Psoas muscle (tissue), 7 donors: ENCODE measurements at regions not wholly inside any gene's neighbourhood (a gene's known extent, or its start where the extent isn't known, plus 50 kb on each side); places are given as distances from the start of the nearest gene placed in this dataset.
A peak's percentile ranks its signal among the peaks of the same experiment; 100 is the strongest.

Source experiments
- ATAC-seq, 4 donors: fragments of 200-7000 bp; cut with Tn5 transposase; one replicate each; pipeline ENCODE4 v1.9.1; 2020; ENCODE audit warnings: moderate library complexity in 3 of 4, mild to moderate bottlenecking in 2 of 4
- DNase-seq, 2 donors: peaks; one replicate each; pipeline ENCODE4 v3.0.0-alpha.2; 2020
- H3K27ac ChIP-seq: fragments of 200-600 bp; one replicate; pipeline ENCODE4 v1.8.0; 2022
- H3K27me3 ChIP-seq, 3 donors: fragments of 200-600 bp in 1 of 3; one replicate each; pipeline versions ENCODE4 v1.6.1 to v1.8.0; 2013 to 2022; ENCODE audit warnings: low read length in 2 of 3, mild to moderate bottlenecking in 2 of 3, moderate library complexity in 1 of 3; ENCODE audit not compliant: insufficient read depth in 3 of 3
- H3K36me3 ChIP-seq, 2 donors: fragments of 200-600 bp in 1 of 2; one replicate each; pipeline versions ENCODE4 v1.6.1 to v1.8.0; 2013 to 2022; ENCODE audit warnings: low read depth in 1 of 2, mild to moderate bottlenecking in 1 of 2, moderate library complexity in 1 of 2; ENCODE audit not compliant: insufficient read depth in 1 of 2
- H3K4me1 ChIP-seq: fragments of 200-600 bp; one replicate; pipeline ENCODE4 v1.8.0; 2022
- H3K4me3 ChIP-seq: fragments of 200-600 bp; one replicate; pipeline ENCODE4 v1.8.0; 2022; ENCODE audit warnings: mild to moderate bottlenecking
- H3K9me3 ChIP-seq: fragments of 200-600 bp; one replicate; pipeline ENCODE4 v1.8.0; 2022
- WGBS, 3 donors: extraction: QIAGEN DNeasy Blood & Tissue Kit; methylation state at CpG; one replicate each; pipeline versions ENCODE4 v1.1.6 to v1.1.7; 2013; 5-methylcytosine and 5-hydroxymethylcytosine counted together
- intact Hi-C, 2 donors: fragments of 100-400 bp; cut with DNase I; formaldehyde crosslinking; loops; one replicate each; pipeline versions ENCODE4 v1.11.0 to v1.14.2; 2022
- TF ChIP-seq, protein P1 (sequence below): fragments of 200-600 bp; IDR thresholded peaks from one replicate; pipeline ENCODE4 v1.8.0; 2022; ENCODE audit warnings: antibody characterized with exemption
- donor health status: healthy with polysubstance abuse.
- donor health status: DM: no; HTN: no; CAD: no; lungs with moderate emphysema.
- donor health status: Bipolar disorder and iron deficiency.
- donor health status: healthy.
- donor health status: DM: yes; HTN: yes; CAD: no.
- donor health status: DM: no; HTN: no; CAD: no.
- donor health status: DM: yes; HTN: yes; CAD: no.

DNA sequence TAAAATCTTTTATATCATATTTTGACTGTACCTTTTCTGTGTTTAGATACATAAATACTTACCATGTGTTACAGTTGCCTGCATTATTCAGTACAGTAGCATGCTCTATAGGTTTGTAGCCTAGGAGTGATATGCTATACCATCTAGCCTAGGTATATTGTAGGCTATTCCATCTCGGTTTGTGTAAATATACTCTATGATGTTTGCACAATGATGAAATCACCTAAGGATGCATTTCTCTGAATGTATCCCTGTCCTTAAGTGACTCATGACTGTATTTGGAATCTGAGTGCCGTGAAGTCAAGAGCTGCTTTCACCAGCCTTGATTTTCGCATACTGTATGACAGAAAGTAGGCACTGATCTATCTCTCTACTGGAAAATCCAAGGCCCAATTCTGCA, 129.9 kb downstream of the UTRN start:
- DNase-seq (no peak), ATAC-seq (peak; percentile 77 to 80 (median 80))
- Histone ChIP-seq H3K4me3 (no peak overlapping the region), H3K4me1 (peaks cover 27% of the 10 kb centered on the region), H3K36me3 (no peaks in the 10 kb centered on the region), H3K27me3 (no peaks in the 10 kb centered on the region), H3K9me3 (no peaks in the 10 kb centered on the region), H3K27ac (no peak overlapping the region)
- WGBS, 3 donors = 48 to 76% (median 61%) methylated on average over 3 of the region's 3 CpGs
- TF ChIP-seq, protein P1, sequence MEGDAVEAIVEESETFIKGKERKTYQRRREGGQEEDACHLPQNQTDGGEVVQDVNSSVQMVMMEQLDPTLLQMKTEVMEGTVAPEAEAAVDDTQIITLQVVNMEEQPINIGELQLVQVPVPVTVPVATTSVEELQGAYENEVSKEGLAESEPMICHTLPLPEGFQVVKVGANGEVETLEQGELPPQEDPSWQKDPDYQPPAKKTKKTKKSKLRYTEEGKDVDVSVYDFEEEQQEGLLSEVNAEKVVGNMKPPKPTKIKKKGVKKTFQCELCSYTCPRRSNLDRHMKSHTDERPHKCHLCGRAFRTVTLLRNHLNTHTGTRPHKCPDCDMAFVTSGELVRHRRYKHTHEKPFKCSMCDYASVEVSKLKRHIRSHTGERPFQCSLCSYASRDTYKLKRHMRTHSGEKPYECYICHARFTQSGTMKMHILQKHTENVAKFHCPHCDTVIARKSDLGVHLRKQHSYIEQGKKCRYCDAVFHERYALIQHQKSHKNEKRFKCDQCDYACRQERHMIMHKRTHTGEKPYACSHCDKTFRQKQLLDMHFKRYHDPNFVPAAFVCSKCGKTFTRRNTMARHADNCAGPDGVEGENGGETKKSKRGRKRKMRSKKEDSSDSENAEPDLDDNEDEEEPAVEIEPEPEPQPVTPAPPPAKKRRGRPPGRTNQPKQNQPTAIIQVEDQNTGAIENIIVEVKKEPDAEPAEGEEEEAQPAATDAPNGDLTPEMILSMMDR = no peak
- intact Hi-C loops = no loop called here

DNA sequence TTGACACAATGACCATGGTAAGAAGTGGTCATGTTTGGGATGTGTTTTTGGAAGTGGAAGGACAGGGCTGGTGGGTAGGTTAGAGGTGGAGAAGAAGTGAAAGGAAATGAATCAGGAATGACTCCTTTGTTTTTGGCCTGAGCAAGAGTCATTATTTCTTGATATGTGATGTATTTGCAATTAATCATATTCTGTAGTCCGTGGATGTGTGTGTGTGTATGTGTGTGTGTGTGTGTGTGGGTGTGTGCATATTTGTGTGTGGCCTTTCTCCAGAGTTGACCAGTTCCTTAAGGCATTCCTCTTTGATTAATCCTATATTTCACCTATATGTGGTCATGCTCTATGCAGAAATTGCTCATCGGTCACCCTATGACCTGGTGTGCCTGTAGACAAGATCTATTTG, 130.7 kb downstream of the UTRN start:
- WGBS, 3 donors = 80 to 94% (median 84%) methylated on average over 2 of the region's 2 CpGs
- ATAC-seq (no peak), DNase-seq (no peak)
- TF ChIP-seq, protein P1 = no peak
- H3K27me3 ChIP-seq = no peaks in the 10 kb centered on the region
- no peaks in the 10 kb centered on the region for H3K36me3 ChIP-seq
- H3K4me1 ChIP-seq = peaks cover 27% of the 10 kb centered on the region
- H3K27ac ChIP-seq = no peak overlapping the region
- intact Hi-C loops = no loop called here
- no peak overlapping the region for H3K4me3 ChIP-seq
- H3K9me3 ChIP-seq = no peaks in the 10 kb centered on the region

DNA sequence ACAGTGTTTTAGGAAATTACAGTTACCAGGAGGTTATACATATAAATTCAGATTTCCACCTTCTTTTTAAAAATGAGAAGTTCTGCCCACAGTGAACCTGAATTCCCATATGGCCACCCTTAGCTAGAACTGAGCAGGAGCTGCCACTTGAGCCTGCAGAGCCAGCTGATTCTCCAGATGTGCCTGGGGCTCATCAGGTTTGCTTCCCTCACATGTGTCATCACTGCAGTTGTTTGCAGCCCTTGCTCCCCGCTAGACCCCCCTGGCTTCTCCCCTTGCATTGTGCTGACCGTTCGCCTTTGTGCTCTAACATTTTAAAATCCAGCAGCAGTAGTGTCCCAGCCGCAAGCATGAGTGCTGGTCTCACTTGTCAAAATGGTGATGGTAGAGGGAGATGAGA, 131.1 kb downstream of the UTRN start:
- no peaks in the 10 kb centered on the region for H3K27me3 ChIP-seq
- peaks cover 27% of the 10 kb centered on the region for H3K4me1 ChIP-seq
- no peaks in the 10 kb centered on the region for H3K36me3 ChIP-seq
- no peak overlapping the region for H3K27ac ChIP-seq
- intact Hi-C loops = no loop called here
- WGBS, 3 donors = 84 to 87% (median 87%) methylated on average over 4 of the region's 4 CpGs
- no peak for DNase-seq
- no peaks in the 10 kb centered on the region for H3K9me3 ChIP-seq
- no peak overlapping the region for H3K4me3 ChIP-seq
- TF ChIP-seq, protein P1 = no peak
- ATAC-seq = peak in 2 of 4 donors; percentile 28 to 32

DNA sequence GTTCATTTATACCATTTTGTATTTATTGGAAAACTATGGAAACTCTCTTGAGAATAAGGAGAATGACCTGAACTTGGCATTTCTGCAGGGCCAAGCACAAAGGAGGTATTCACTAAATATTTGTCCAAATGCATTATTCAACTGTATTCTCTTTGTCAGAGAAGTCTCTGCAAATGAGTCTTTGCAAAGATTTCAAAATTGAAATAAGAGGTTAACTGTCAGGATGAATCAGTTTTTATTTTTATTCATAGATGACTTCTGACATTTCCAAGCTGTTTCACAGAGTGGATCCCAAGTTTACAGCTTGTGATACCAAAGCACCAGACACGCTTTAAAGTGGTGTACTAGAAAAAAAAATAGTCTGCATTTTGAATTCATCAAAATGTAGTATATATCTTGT, 131.6 kb downstream of the UTRN start:
- peak overlapping the region; percentile 31 for H3K27ac ChIP-seq
- 36 to 68% (median 44%) methylated on average over 1 of the region's 1 CpG for WGBS, 3 donors
- H3K36me3 ChIP-seq = peaks cover 0 to under 1% of the 10 kb centered on the region in 2 donors
- TF ChIP-seq, protein P1 = no peak
- H3K27me3 ChIP-seq = no peaks in the 10 kb centered on the region
- intact Hi-C loops = no loop called here
- no peaks in the 10 kb centered on the region for H3K9me3 ChIP-seq
- H3K4me1 ChIP-seq = peaks cover 27% of the 10 kb centered on the region
- DNase-seq (no peak), ATAC-seq (peak in 2 of 4 donors; percentile 62 to 77)
- no peak overlapping the region for H3K4me3 ChIP-seq

DNA sequence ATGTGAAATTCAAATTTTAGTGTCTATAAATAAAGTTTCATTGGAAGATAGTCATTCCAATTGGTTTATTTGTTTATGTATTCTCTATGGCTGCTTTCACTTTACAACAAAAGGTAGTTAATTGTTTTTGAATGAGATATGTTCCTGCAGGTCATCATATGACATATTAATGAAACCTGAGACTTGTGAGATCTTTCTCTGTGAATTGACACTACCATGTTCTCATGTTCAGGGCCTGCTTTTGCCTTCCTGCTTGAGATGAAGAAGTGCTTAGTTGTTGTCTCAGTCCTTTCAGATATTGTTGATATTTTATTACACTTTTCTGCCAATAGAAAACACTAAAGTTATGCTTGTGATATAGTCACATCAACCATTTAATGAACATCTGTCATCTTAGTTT, 132.5 kb downstream of the UTRN start:
- ATAC-seq = no peak
- Histone ChIP-seq H3K36me3 (peaks cover 0 to 10% of the 10 kb centered on the region in 2 donors), H3K27ac (peak overlapping the region; percentile 14), H3K9me3 (no peaks in the 10 kb centered on the region), H3K4me3 (no peak overlapping the region), H3K27me3 (no peaks in the 10 kb centered on the region), H3K4me1 (peaks cover 24% of the 10 kb centered on the region)
- no peak for DNase-seq
- intact Hi-C loops = no loop called here
- TF ChIP-seq, protein P1 = no peak
